Thymus (tissue), 11 donors: ENCODE measurements at regions not wholly inside any gene's neighbourhood (a gene's known extent, or its start where the extent isn't known, plus 50 kb on each side); places are given as distances from the start of the nearest gene placed in this dataset.

ENCODE experiments used
- DNase-seq, 9 donors: peaks; one replicate each; pipeline ENCODE4 v3.0.0-alpha.2; 2013; ENCODE audit warnings: low spot score in 9 of 9, low read depth in 6 of 9, missing footprints in 1 of 9
- H3K27ac ChIP-seq, 2 donors: one replicate each; pipeline ENCODE4 v1.5.1; 2013; ENCODE audit warnings: control low read depth in 1 of 2, low read depth in 1 of 2, low read length in 1 of 2, mild to moderate bottlenecking in 1 of 2, moderate library complexity in 1 of 2
- H3K27me3 ChIP-seq, 2 donors: one replicate each; pipeline ENCODE4 v1.5.1; 2013; ENCODE audit warnings: low read length in 1 of 2; ENCODE audit not compliant: control insufficient read depth in 2 of 2, insufficient read depth in 1 of 2
- H3K36me3 ChIP-seq, 2 donors: one replicate each; pipeline ENCODE4 v1.5.1; 2013; ENCODE audit warnings: low read length in 1 of 2, mild to moderate bottlenecking in 1 of 2, moderate library complexity in 1 of 2; ENCODE audit not compliant: control insufficient read depth in 2 of 2, insufficient read depth in 2 of 2
- H3K4me1 ChIP-seq, 2 donors: one replicate each; pipeline ENCODE4 v1.5.1; 2013; ENCODE audit warnings: low read length in 2 of 2; ENCODE audit not compliant: control insufficient read depth in 2 of 2, insufficient read depth in 2 of 2
- H3K4me3 ChIP-seq, 2 donors: one replicate each; pipeline ENCODE4 v1.5.1; 2013; ENCODE audit warnings: low read length in 2 of 2, control low read depth in 1 of 2, mild to moderate bottlenecking in 1 of 2
- H3K9me3 ChIP-seq, 2 donors: one replicate each; pipeline ENCODE4 v1.5.1; 2013; ENCODE audit warnings: low read length in 1 of 2, mild to moderate bottlenecking in 1 of 2; ENCODE audit not compliant: control insufficient read depth in 2 of 2, insufficient read depth in 1 of 2
- WGBS: extraction: QIAGEN DNeasy Blood & Tissue Kit; methylation state at CpG from one replicate; pipeline ENCODE4 v1.1.7; 2013; 5-methylcytosine and 5-hydroxymethylcytosine counted together
- donor health status: healthy.

DNA sequence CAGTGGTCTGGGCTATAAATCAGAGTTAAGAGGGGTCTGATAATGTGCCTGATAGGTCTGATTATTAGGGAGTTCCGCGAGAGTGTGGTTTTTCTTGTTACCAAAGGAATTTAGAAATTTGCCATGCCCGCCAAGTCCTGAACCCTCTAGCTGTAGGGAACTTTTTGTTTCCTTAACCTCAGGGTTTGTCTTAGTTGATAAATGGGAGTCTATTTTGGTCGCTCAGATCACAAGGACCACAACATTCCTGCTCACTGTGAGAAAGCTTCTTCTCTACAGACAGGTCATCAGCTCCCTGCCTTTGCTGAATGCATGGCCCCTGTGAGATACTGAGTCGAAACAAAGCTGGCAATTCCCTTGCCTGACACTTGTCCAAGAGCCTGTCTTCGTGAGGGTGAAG is 497.8 kb downstream of the HS3ST4 start:
- Histone ChIP-seq H3K27ac (no peak overlapping the region), H3K27me3 (no peaks in the 10 kb centered on the region)
- WGBS: 21% methylated on average over 6 of the region's 6 CpGs

GRCh38 chr16:26194526-26194925 is 502.8 kb downstream of the HS3ST4 start:
- Histone ChIP-seq H3K27me3 (no peaks in the 10 kb centered on the region), H3K27ac (no peak overlapping the region), H3K4me1 (no peaks in the 10 kb centered on the region), H3K4me3 (no peak overlapping the region), H3K9me3 (no peaks in the 10 kb centered on the region), H3K36me3 (no peaks in the 10 kb centered on the region)
- WGBS: 96% methylated on average over 3 of the region's 3 CpGs
- no peak for DNase-seq

More for the DNA sequence above, 497.8 kb downstream of the HS3ST4 start:
- Histone ChIP-seq H3K9me3 (no peaks in the 10 kb centered on the region), H3K4me1 (no peaks in the 10 kb centered on the region), H3K4me3 (no peak overlapping the region), H3K36me3 (no peaks in the 10 kb centered on the region)
- DNase-seq: no peak

DNA sequence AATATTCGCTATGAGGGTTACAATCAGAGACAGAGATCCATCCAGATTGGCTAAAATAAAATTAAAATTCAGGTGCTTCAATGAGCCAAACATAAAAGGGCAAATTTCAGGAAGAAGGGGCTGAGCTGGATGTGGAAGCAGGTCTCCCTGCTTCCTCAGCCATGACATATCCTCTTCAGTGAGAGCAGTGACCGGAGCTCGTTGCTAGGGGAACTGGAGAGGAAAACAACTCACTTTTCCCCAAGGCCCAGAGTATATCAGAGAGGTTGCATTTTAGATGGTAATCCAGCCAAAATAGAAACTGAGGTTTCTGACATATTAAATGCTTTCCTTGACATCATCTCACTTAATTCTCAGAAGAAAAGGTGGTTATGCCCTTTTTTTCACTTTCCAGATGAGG is 503.5 kb downstream of the HS3ST4 start:
- no peaks in the 10 kb centered on the region for H3K27me3 ChIP-seq
- no peaks in the 10 kb centered on the region for H3K9me3 ChIP-seq

GRCh38 chr16:26196310-26196709 is 504.6 kb downstream of the HS3ST4 start:
- WGBS: 85% methylated on average over 3 of the region's 3 CpGs
- peak in 1 of 9 donors; percentile 22 for DNase-seq

More for the DNA sequence above, 503.5 kb downstream of the HS3ST4 start:
- Histone ChIP-seq H3K4me3 (no peak overlapping the region), H3K36me3 (no peaks in the 10 kb centered on the region), H3K4me1 (no peaks in the 10 kb centered on the region), H3K27ac (no peak overlapping the region)
- DNase-seq: no peak
- 52% methylated on average over 3 of the region's 3 CpGs for WGBS

DNA sequence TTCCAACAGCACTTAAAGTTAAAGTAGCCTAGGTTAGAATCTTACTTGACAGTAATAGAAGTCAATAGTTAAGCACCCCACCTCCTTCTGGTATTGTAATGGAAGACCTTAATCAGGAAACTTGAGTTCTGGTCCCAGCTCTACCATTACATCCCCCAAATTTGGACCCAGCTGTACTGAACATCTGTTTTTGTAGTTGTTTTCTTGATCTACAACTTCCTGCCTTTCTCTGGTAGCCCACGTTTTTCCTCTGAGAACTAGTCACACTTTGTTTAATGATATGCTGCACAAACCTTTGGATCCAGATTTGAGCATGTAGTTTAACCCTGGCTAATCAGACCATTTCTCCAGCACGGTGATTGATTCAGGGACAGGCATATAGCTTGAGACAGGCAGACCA is 505.0 kb downstream of the HS3ST4 start:
- Histone ChIP-seq H3K9me3 (no peaks in the 10 kb centered on the region), H3K4me1 (no peaks in the 10 kb centered on the region), H3K4me3 (no peak overlapping the region), H3K27ac (peak overlapping the region in 1 of 2 donors; percentile 37), H3K36me3 (no peaks in the 10 kb centered on the region), H3K27me3 (no peaks in the 10 kb centered on the region)
- peak in 1 of 9 donors; percentile 4 for DNase-seq
- WGBS: 24% methylated on average over 2 of the region's 2 CpGs

More at GRCh38 chr16:26196310-26196709, 504.6 kb downstream of the HS3ST4 start:
- H3K4me1 ChIP-seq: no peaks in the 10 kb centered on the region
- H3K4me3 ChIP-seq: no peak overlapping the region
- H3K27me3 ChIP-seq: no peaks in the 10 kb centered on the region
- no peaks in the 10 kb centered on the region for H3K36me3 ChIP-seq
- no peaks in the 10 kb centered on the region for H3K9me3 ChIP-seq
- H3K27ac ChIP-seq: no peak overlapping the region

DNA sequence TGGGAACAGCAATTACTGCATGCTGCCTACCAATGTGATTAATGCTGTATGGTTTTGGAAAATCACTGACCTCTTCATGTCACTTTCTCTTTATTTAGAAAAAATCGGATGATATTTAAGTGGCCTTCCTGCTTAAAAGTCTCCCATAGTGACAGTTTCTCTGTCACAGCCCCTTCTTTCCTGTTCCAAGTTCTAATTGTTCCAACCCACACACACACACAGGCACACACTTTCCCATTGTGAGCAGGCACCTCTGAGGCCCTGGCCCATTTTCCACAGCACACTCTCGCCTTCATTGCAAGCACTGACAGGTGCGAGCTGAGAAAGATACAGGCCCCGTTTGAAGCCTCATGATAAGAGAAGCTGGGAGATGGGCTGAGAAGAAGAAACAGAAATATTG is 505.9 kb downstream of the HS3ST4 start:
- no peaks in the 10 kb centered on the region for H3K27me3 ChIP-seq
- no peaks in the 10 kb centered on the region for H3K9me3 ChIP-seq
- no peaks in the 10 kb centered on the region for H3K36me3 ChIP-seq
- no peak overlapping the region for H3K27ac ChIP-seq
- H3K4me3 ChIP-seq: no peak overlapping the region
- WGBS: 80% methylated on average over 4 of the region's 4 CpGs
- H3K4me1 ChIP-seq: no peaks in the 10 kb centered on the region
- peak in 1 of 9 donors; percentile 4 for DNase-seq

DNA sequence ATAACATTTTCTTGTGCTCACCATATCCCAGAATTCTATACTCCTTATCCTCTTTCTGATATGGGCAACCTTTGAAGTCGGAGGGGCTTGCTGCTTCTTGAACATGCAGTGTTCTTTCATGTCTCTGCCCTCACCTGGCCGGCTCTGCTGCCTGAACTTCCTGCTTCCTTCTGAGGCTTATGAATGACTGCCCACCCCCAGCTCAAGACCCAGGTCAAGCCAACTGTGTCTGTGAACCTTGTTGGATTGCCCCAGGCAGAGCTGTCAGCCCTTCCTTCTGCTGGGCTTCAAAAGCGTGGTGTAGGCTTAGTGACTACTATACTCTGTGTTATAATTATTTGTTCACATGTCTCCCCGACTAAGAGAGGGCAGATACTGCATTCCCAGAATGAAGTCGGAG is 506.5 kb downstream of the HS3ST4 start:
- 70% methylated on average over 5 of the region's 5 CpGs for WGBS
- no peaks in the 10 kb centered on the region for H3K27me3 ChIP-seq
- H3K4me1 ChIP-seq: no peaks in the 10 kb centered on the region
- H3K9me3 ChIP-seq: no peaks in the 10 kb centered on the region
- H3K4me3 ChIP-seq: no peak overlapping the region
- H3K27ac ChIP-seq: no peak overlapping the region
- no peak for DNase-seq
- H3K36me3 ChIP-seq: no peaks in the 10 kb centered on the region

DNA sequence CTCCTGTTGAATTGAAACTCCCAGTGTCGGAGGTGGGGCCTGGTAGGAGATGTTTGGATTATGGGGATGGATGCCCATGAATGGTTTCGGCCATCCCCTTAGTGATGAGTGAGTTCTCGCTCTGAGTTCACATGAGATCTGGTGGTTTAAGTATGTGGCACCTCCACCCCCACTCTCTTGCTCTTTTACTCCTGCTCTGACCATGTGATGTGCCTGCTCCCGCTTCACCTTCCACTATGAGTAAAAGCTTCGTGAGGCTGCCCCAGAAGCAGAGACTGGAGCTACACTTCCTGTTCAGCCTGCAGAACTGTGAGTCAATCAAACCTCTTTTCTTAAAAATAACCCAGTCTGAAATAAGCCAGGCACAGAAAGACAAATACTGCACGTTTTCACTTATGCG is 512.4 kb downstream of the HS3ST4 start:
- Histone ChIP-seq H3K4me1 (no peaks in the 10 kb centered on the region), H3K27me3 (no peaks in the 10 kb centered on the region), H3K36me3 (no peaks in the 10 kb centered on the region), H3K9me3 (no peaks in the 10 kb centered on the region), H3K4me3 (no peak overlapping the region), H3K27ac (no peak overlapping the region)
- 88% methylated on average over 7 of the region's 7 CpGs for WGBS
- DNase-seq: no peak

- Histone ChIP-seq H3K4me3 (no peak overlapping the region), H3K9me3 (no peaks in the 10 kb centered on the region), H3K27me3 (no peaks in the 10 kb centered on the region), H3K4me1 (no peaks in the 10 kb centered on the region), H3K27ac (no peak overlapping the region), H3K36me3 (no peaks in the 10 kb centered on the region)
- no peak for DNase-seq
- WGBS: 90% methylated on average over 4 of the region's 4 CpGs
Measured at GRCh38 chr16:26211542-26211941, 519.8 kb downstream of the HS3ST4 start.

DNA sequence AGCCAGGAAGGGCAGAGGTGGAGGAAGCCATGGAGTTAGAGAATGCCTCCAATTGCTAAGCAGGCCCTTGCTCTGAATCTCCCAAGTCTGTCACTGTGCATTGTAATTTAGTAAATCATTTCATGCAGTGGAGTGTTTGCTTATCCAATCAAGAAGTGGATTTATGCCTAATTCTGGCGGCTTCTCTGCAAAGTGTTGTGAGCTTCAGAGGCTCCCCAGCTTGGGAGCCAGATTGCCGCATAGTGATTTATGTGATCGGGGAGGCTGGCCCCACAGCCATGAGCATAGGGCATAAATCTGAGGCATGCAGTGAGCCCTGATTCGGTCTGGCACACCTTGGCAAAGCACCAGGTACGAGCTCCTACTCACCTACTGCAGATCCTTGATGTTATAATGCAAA is 520.8 kb downstream of the HS3ST4 start:
- no peak for DNase-seq
- Histone ChIP-seq H3K4me1 (no peaks in the 10 kb centered on the region), H3K4me3 (no peak overlapping the region), H3K36me3 (no peaks in the 10 kb centered on the region), H3K27ac (no peak overlapping the region), H3K27me3 (no peaks in the 10 kb centered on the region), H3K9me3 (no peaks in the 10 kb centered on the region)
- WGBS: 87% methylated on average over 5 of the region's 5 CpGs
